HepG2 (cell line): ENCODE measurements at regions not wholly inside any gene's neighbourhood (a gene's known extent, or its start where the extent isn't known, plus 50 kb on each side); places are given as distances from the start of the nearest gene placed in this dataset.

Experiments
- ASH2L ChIP-seq: fragments of 300-600, 200-600 bp; sonication (generic); IDR thresholded peaks from 2 replicates; pipeline ENCODE4 v1.7.0; 2017; ENCODE audit warnings: low read depth, mild to moderate bottlenecking, moderate library complexity, mixed read lengths, low read length; ENCODE audit not compliant: insufficient read length
- BRCA1 ChIP-seq: sonication (generic); formaldehyde crosslinking; IDR thresholded peaks from 2 replicates; pipeline ENCODE4 v1.4.0; 2020; ENCODE audit warnings: missing genetic modification reagents
- HDAC2 ChIP-seq: sonication (generic); formaldehyde crosslinking; IDR thresholded peaks from 2 replicates; pipeline ENCODE4 v1.4.0; 2020; ENCODE audit warnings: missing genetic modification reagents
- IRX3 ChIP-seq: sonication (generic); formaldehyde crosslinking; IDR thresholded peaks from 2 replicates; pipeline ENCODE4 v1.8.1; 2023; ENCODE audit warnings: mild to moderate bottlenecking, low read depth, missing genetic modification reagents, borderline replicate concordance
- KDM6A ChIP-seq: IDR thresholded peaks from 2 replicates; pipeline ENCODE4 v1.6.1; 2016; ENCODE audit warnings: low read depth
- MATR3 ChIP-seq: sonication (generic); formaldehyde crosslinking; IDR thresholded peaks from 2 replicates; pipeline ENCODE4 v1.4.0; 2020; ENCODE audit warnings: missing genetic modification reagents
- MEIS2 ChIP-seq: sonication (generic); formaldehyde crosslinking; IDR thresholded peaks from 2 replicates; pipeline ENCODE4 v1.9.0; 2021; ENCODE audit warnings: mild to moderate bottlenecking, missing genetic modification reagents
- MTF1 ChIP-seq: sonication (generic); formaldehyde crosslinking; IDR thresholded peaks from 2 replicates; pipeline ENCODE4 v1.5.0; 2020; ENCODE audit warnings: missing genetic modification reagents
- NKX3-1 ChIP-seq: sonication (generic); formaldehyde crosslinking; IDR thresholded peaks from 2 replicates; pipeline ENCODE4 v1.5.0; 2020; ENCODE audit warnings: missing genetic modification reagents
- NR3C1 ChIP-seq: sonication (generic); formaldehyde crosslinking; IDR thresholded peaks from 2 replicates; pipeline ENCODE4 v1.4.0; 2020; ENCODE audit warnings: missing genetic modification reagents
- PHF21A ChIP-seq: sonication (generic); formaldehyde crosslinking; IDR thresholded peaks from 2 replicates; pipeline ENCODE4 v1.5.0; 2020; ENCODE audit warnings: mild to moderate bottlenecking, missing genetic modification reagents
- RAD51 ChIP-seq: fragments of 450-650 bp; IDR thresholded peaks from 2 replicates; pipeline ENCODE4 v1.6.1; 2016; ENCODE audit warnings: borderline replicate concordance
- REL ChIP-seq: sonication (generic); formaldehyde crosslinking; conservative IDR thresholded peaks from 2 replicates; pipeline ENCODE4 v1.8.0; 2022; ENCODE audit warnings: mild to moderate bottlenecking, missing genetic modification reagents, moderate library complexity
- SNRNP70 ChIP-seq: fragments of 200-400 bp; formaldehyde crosslinking; IDR thresholded peaks from 2 replicates; pipeline ENCODE4 v1.6.1; 2017; ENCODE audit warnings: mild to moderate bottlenecking, low read depth, low read length, moderate library complexity
- SOX13 ChIP-seq, 3 experiments: fragments of 450-650 bp in 1 of 3; sonication (generic) in 1 of 3; formaldehyde crosslinking in 1 of 3; IDR thresholded peaks in 2 of 3; conservative IDR thresholded peaks in 1 of 3; 2 replicates each; pipeline versions ENCODE4 v1.5.0 to v1.6.1; 2016 to 2020; ENCODE audit warnings: antibody characterized with exemption in 1 of 3, mild to moderate bottlenecking in 1 of 3, missing compliant biosample characterization in 1 of 3, missing genetic modification reagents in 1 of 3, moderate library complexity in 1 of 3
- SPEN ChIP-seq: sonication (generic); formaldehyde crosslinking; IDR thresholded peaks from 2 replicates; pipeline ENCODE4 v1.5.1; 2020; ENCODE audit warnings: low read depth, mild to moderate bottlenecking, missing genetic modification reagents
- STAT5B ChIP-seq: sonication (generic); formaldehyde crosslinking; IDR thresholded peaks from 2 replicates; pipeline ENCODE4 v1.4.0; 2020; ENCODE audit warnings: missing genetic modification reagents
- SYNCRIP ChIP-seq: fragments of 200-400 bp; formaldehyde crosslinking; IDR thresholded peaks from 2 replicates; pipeline ENCODE4 v1.6.1; 2018; ENCODE audit warnings: mild to moderate bottlenecking, low read depth, low read length; ENCODE audit not compliant: insufficient read depth
- WIZ ChIP-seq: sonication (generic); formaldehyde crosslinking; IDR thresholded peaks from 2 replicates; pipeline ENCODE4 v1.5.1; 2020; ENCODE audit warnings: mild to moderate bottlenecking, missing genetic modification reagents
- ZBTB1 ChIP-seq: sonication (generic); formaldehyde crosslinking; IDR thresholded peaks from 2 replicates; pipeline ENCODE4 v1.4.0; 2020; ENCODE audit warnings: missing genetic modification reagents, borderline replicate concordance
- ZBTB7A ChIP-seq: sonication (generic); formaldehyde crosslinking; IDR thresholded peaks from 2 replicates; pipeline ENCODE4 v1.8.0; 2022; ENCODE audit warnings: mild to moderate bottlenecking, missing genetic modification reagents
- ZNF138 ChIP-seq: sonication (generic); formaldehyde crosslinking; IDR thresholded peaks from 2 replicates; pipeline ENCODE4 v1.5.0; 2020; ENCODE audit warnings: mild to moderate bottlenecking, low read depth, missing genetic modification reagents
- ZNF30 ChIP-seq: sonication (generic); formaldehyde crosslinking; IDR thresholded peaks from 2 replicates; pipeline ENCODE4 v1.5.0; 2020; ENCODE audit warnings: mild to moderate bottlenecking, missing genetic modification reagents
- ZNF678 ChIP-seq: sonication (generic); formaldehyde crosslinking; IDR thresholded peaks from 2 replicates; pipeline ENCODE4 v1.4.0; 2020; ENCODE audit warnings: mild to moderate bottlenecking, missing genetic modification reagents
- TF ChIP-seq, protein P1 (sequence below): sonication (generic); formaldehyde crosslinking; IDR thresholded peaks from 2 replicates; pipeline ENCODE4 v1.4.0; 2020; ENCODE audit warnings: missing genetic modification reagents
- TF ChIP-seq, protein P2 (sequence below): sonication (generic); IDR thresholded peaks from 2 replicates; pipeline ENCODE4 v1.6.1; 2016; ENCODE audit warnings: low read depth, borderline replicate concordance

DNA sequence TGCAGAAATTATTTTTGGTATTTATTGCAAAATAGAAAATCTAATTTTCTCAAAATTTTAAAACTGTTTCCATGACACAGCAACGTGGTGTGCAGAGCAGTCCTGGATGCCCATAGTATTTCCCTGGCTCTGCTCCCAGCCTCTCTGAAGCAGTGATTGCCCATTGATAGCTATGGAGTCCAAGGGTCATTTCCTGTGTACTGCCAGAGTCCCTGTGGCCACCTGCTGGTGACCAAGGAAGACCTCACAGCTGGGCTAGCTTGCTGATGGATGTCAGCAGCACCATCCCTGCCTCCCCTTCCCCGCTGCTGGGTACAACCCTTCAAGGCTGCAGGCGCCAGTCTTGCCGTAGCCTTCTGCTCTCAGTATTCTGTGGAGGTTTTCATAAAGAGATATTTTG lies 184.1 kb downstream of the DIRAS2 start (continued):
- TF ChIP-seq, protein P1, sequence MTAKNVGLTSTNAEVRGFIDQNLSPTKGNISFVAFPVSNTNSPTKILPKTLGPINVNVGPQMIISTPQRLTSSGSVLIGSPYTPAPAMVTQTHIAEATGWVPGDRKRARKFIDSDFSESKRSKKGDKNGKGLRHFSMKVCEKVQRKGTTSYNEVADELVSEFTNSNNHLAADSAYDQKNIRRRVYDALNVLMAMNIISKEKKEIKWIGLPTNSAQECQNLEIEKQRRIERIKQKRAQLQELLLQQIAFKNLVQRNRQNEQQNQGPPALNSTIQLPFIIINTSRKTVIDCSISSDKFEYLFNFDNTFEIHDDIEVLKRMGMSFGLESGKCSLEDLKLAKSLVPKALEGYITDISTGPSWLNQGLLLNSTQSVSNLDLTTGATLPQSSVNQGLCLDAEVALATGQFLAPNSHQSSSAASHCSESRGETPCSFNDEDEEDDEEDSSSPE (CRISPR knock-in tag), result no peak
- no peak for TF ChIP-seq SPEN
- no peak for TF ChIP-seq BRCA1
- TF ChIP-seq ZNF138 (CRISPR knock-in tag), result no peak
- no peak for TF ChIP-seq ASH2L
- peak; percentile 62 for TF ChIP-seq PHF21A
- no peak for TF ChIP-seq SNRNP70
- TF ChIP-seq RAD51, result no peak
- no peak for TF ChIP-seq NR3C1 (CRISPR knock-in tag)
- TF ChIP-seq SYNCRIP, result no peak
- no peak for TF ChIP-seq ZBTB1 (CRISPR knock-in tag)
- TF ChIP-seq, protein P2, sequence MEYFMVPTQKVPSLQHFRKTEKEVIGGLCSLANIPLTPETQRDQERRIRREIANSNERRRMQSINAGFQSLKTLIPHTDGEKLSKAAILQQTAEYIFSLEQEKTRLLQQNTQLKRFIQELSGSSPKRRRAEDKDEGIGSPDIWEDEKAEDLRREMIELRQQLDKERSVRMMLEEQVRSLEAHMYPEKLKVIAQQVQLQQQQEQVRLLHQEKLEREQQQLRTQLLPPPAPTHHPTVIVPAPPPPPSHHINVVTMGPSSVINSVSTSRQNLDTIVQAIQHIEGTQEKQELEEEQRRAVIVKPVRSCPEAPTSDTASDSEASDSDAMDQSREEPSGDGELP, result peak; percentile 53; the same call in 1 of the 2 replicates
- TF ChIP-seq SOX13 (IDR thresholded peaks at IDR 0.05), result no peak
- TF ChIP-seq SOX13 (CRISPR knock-in tag; conservative IDR thresholded peaks at IDR 0.05 in 1 of 2, IDR thresholded peaks at IDR 0.05 in 1 of 2), result peak in 1 of 2 experiments; percentile 19; a peak in 1 of 4 replicates
- no peak for TF ChIP-seq STAT5B (CRISPR knock-in tag)
- no peak for TF ChIP-seq MEIS2 (CRISPR knock-in tag)
- no peak for TF ChIP-seq KDM6A (CRISPR knock-in tag)
- no peak for TF ChIP-seq REL (CRISPR knock-in tag)
- TF ChIP-seq MTF1 (CRISPR knock-in tag), result no peak
- TF ChIP-seq IRX3, result no peak
- peak; percentile 46; the same call in 1 of the 2 replicates for TF ChIP-seq HDAC2
- peak; percentile 31; the same call in 1 of the 2 replicates for TF ChIP-seq WIZ (CRISPR knock-in tag)
- no peak for TF ChIP-seq ZBTB7A (CRISPR knock-in tag)
- TF ChIP-seq ZNF678, result no peak
- no peak for TF ChIP-seq MATR3 (CRISPR knock-in tag)
- no peak for TF ChIP-seq NKX3-1
- no peak for TF ChIP-seq ZNF30 (CRISPR knock-in tag)
